Type B pancreatic cell (in vitro differentiated cells): ENCODE measurements at regions not wholly inside any gene's neighbourhood (a gene's known extent, or its start where the extent isn't known, plus 50 kb on each side); places are given as distances from the start of the nearest gene placed in this dataset.

Source experiments
- DNase-seq: peaks from one replicate; pipeline ENCODE4 v3.0.0; 2021; ENCODE audit warnings: mixed read lengths; ENCODE audit not compliant: unreplicated experiment; ENCODE audit errors: extremely low spot score
- H3K27ac Mint-ChIP-seq: 2 replicates; pipeline ENCODE4 v1.8.0; 2021; ENCODE audit warnings: mild to moderate bottlenecking, mixed read lengths
- H3K27me3 Mint-ChIP-seq: 2 replicates; pipeline ENCODE4 v1.8.0; 2021; ENCODE audit warnings: mixed read lengths
- H3K36me3 Mint-ChIP-seq: 2 replicates; pipeline ENCODE4 v1.8.0; 2021; ENCODE audit warnings: mixed read lengths
- H3K4me1 Mint-ChIP-seq: one replicate; pipeline ENCODE4 v1.8.0; 2021; ENCODE audit warnings: mixed read lengths; ENCODE audit not compliant: unreplicated experiment
- H3K4me3 Mint-ChIP-seq: 2 replicates; pipeline ENCODE4 v1.8.0; 2021; ENCODE audit warnings: mild to moderate bottlenecking, mixed read lengths
- H3K9me3 Mint-ChIP-seq: 2 replicates; pipeline ENCODE4 v1.8.0; 2021; ENCODE audit warnings: mixed read lengths
- TF ChIP-seq, protein P1 (sequence below): fragments of 200-600 bp; sonication (generic); conservative IDR thresholded peaks from 2 replicates; pipeline ENCODE4 v1.5.0; 2021; ENCODE audit warnings: antibody characterized with exemption, mild to moderate bottlenecking

GRCh38 chr15:95624100-95624499 lies 706.4 kb upstream of the NR2F2 start:
- Mint-ChIP-seq H3K4me3 (no peak overlapping the region), H3K27me3 (peaks cover 3% of the 10 kb centered on the region), H3K36me3 (no peaks in the 10 kb centered on the region), H3K9me3 (peaks cover 15% of the 10 kb centered on the region), H3K4me1 (peaks cover 32% of the 10 kb centered on the region), H3K27ac (no peak overlapping the region)
- TF ChIP-seq, protein P1, sequence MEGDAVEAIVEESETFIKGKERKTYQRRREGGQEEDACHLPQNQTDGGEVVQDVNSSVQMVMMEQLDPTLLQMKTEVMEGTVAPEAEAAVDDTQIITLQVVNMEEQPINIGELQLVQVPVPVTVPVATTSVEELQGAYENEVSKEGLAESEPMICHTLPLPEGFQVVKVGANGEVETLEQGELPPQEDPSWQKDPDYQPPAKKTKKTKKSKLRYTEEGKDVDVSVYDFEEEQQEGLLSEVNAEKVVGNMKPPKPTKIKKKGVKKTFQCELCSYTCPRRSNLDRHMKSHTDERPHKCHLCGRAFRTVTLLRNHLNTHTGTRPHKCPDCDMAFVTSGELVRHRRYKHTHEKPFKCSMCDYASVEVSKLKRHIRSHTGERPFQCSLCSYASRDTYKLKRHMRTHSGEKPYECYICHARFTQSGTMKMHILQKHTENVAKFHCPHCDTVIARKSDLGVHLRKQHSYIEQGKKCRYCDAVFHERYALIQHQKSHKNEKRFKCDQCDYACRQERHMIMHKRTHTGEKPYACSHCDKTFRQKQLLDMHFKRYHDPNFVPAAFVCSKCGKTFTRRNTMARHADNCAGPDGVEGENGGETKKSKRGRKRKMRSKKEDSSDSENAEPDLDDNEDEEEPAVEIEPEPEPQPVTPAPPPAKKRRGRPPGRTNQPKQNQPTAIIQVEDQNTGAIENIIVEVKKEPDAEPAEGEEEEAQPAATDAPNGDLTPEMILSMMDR = no peak
- no peak for DNase-seq

DNA sequence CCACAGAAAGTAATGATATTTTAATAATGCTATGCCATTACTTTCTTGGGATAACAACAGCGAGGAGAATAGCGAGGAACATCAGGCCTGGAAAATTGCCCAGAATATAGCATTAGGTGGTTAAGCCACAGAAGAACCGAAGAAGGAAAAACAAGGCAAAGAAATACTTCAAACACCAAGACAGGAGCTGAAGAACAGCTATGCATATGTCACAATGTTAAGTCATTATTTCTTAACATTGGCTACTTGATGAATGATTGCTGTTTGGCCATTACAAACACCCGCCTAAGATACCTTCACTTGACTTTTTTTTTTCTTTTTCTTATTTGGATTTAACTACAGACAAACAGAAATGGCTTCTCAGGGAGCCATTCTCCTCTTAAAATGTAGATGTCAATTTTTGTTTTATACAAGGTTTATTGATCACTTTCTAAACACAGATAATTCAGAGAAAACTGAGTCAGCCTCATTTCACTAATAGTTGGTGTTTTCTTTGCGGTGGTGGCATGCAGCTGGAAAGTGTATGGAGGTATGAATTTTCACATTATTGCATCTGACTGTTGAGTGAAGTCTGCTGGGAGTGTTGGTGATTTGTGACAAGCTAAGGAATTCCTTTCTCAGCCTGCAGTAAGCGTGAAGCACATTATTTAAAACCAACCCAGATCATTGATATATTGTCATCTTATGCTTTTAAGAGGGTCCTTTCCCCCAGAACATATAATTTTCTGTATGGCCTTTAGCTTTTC lies 705.7 kb upstream of the NR2F2 start:
- H3K9me3 Mint-ChIP-seq = peaks cover 15% of the 10 kb centered on the region
- no peak for DNase-seq
- TF ChIP-seq, protein P1 = no peak

DNA sequence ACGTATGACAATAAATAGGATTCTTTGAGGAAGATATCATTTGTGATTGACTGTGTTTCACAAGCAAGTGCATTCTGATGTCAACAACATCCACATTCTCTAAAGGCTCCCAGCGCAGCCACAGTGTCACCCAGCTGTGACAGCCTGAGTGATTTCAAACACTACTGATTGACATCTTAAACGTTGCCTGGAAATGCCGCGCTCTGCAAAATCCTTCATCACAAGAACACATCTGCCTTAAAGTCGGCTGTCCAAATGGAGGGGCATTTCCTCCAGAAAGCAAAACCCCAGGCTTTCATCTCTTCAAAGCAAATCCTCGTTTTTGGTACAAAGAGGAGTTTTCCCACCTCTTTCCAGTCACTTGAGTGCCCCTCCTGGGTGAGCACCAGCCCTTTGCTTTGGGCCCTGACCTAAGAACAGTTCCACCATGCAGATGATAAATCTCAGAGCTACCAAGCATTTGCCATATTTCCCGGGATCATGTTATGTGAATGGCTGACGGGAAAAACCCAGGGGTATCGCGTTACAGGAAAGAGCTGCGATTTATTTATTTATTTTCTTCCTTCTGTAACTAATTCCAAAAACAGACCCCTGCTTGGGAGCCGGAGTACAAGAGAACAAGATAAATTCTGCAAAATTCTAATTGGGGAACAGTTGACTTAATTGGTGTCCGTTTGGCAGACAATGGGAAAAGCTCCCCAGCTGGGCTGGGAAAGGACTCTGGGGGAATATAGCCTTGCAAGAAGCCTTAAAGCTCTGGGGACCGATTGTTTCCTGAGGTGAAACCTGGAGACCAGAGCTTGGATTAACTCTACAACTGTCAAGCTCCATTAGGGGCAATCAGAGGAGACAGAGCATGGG lies 703.8 kb upstream of the NR2F2 start:
- H3K4me1 Mint-ChIP-seq = peaks cover 32% of the 10 kb centered on the region
- DNase-seq = no peak
- H3K27me3 Mint-ChIP-seq = peaks cover 3% of the 10 kb centered on the region
- peak overlapping the region; percentile 42 for H3K4me3 Mint-ChIP-seq
- peak overlapping the region; percentile 23 for H3K27ac Mint-ChIP-seq
- TF ChIP-seq, protein P1 = no peak
- no peaks in the 10 kb centered on the region for H3K36me3 Mint-ChIP-seq
- H3K9me3 Mint-ChIP-seq = peaks cover 14% of the 10 kb centered on the region

More for the DNA sequence above, 705.7 kb upstream of the NR2F2 start:
- peaks cover 3% of the 10 kb centered on the region for H3K27me3 Mint-ChIP-seq
- peak overlapping the region; percentile 12 for H3K4me3 Mint-ChIP-seq
- no peaks in the 10 kb centered on the region for H3K36me3 Mint-ChIP-seq
- no peak overlapping the region for H3K27ac Mint-ChIP-seq
- peaks cover 32% of the 10 kb centered on the region for H3K4me1 Mint-ChIP-seq

GRCh38 chr15:95629503-95630168 lies 700.9 kb upstream of the NR2F2 start:
- Mint-ChIP-seq H3K9me3 (peaks cover 5% of the 10 kb centered on the region), H3K4me3 (no peak overlapping the region), H3K4me1 (peaks cover 30% of the 10 kb centered on the region), H3K36me3 (no peaks in the 10 kb centered on the region), H3K27ac (no peak overlapping the region), H3K27me3 (peaks cover 3% of the 10 kb centered on the region)
- no peak for DNase-seq
- TF ChIP-seq, protein P1 = no peak

GRCh38 chr15:95630683-95631082 lies 699.8 kb upstream of the NR2F2 start:
- DNase-seq = no peak
- Mint-ChIP-seq H3K27ac (no peak overlapping the region), H3K4me1 (peaks cover 22% of the 10 kb centered on the region), H3K27me3 (peaks cover 3% of the 10 kb centered on the region), H3K4me3 (no peak overlapping the region), H3K9me3 (peaks cover 5% of the 10 kb centered on the region), H3K36me3 (no peaks in the 10 kb centered on the region)
- TF ChIP-seq, protein P1 = no peak
